HFFc6 (cell line): ENCODE measurements at regions not wholly inside any gene's neighbourhood (a gene's known extent, or its start where the extent isn't known, plus 50 kb on each side); places are given as distances from the start of the nearest gene placed in this dataset.

Experiments
- DNase-seq: peaks from one replicate; pipeline ENCODE4 v3.0.0-alpha.2; 2018
- H3K27ac Mint-ChIP-seq: 2 replicates; pipeline ENCODE4 v1.8.0; 2020; ENCODE audit warnings: mild to moderate bottlenecking, mixed read lengths
- H3K27me3 Mint-ChIP-seq: 2 replicates; pipeline ENCODE4 v1.8.0; 2021; ENCODE audit warnings: mild to moderate bottlenecking, moderate library complexity, mixed read lengths; ENCODE audit not compliant: insufficient read depth
- H3K36me3 Mint-ChIP-seq: 2 replicates; pipeline ENCODE4 v1.8.0; 2021; ENCODE audit warnings: low read depth, mixed read lengths
- H3K4me1 Mint-ChIP-seq: 2 replicates; pipeline ENCODE4 v1.8.0; 2020; ENCODE audit warnings: low read depth, mixed read lengths
- H3K4me3 Mint-ChIP-seq: 2 replicates; pipeline ENCODE4 v1.8.0; 2020; ENCODE audit warnings: mild to moderate bottlenecking, moderate library complexity, mixed read lengths
- H3K9me3 Mint-ChIP-seq: 2 replicates; pipeline ENCODE4 v1.8.0; 2020; ENCODE audit warnings: mild to moderate bottlenecking, mixed read lengths
- TF ChIP-seq, protein P1 (sequence below): fragments of 200-600 bp; sonication (generic); IDR thresholded peaks from 2 replicates; pipeline ENCODE4 v1.5.0; 2021; ENCODE audit warnings: antibody characterized with exemption, mild to moderate bottlenecking

DNA sequence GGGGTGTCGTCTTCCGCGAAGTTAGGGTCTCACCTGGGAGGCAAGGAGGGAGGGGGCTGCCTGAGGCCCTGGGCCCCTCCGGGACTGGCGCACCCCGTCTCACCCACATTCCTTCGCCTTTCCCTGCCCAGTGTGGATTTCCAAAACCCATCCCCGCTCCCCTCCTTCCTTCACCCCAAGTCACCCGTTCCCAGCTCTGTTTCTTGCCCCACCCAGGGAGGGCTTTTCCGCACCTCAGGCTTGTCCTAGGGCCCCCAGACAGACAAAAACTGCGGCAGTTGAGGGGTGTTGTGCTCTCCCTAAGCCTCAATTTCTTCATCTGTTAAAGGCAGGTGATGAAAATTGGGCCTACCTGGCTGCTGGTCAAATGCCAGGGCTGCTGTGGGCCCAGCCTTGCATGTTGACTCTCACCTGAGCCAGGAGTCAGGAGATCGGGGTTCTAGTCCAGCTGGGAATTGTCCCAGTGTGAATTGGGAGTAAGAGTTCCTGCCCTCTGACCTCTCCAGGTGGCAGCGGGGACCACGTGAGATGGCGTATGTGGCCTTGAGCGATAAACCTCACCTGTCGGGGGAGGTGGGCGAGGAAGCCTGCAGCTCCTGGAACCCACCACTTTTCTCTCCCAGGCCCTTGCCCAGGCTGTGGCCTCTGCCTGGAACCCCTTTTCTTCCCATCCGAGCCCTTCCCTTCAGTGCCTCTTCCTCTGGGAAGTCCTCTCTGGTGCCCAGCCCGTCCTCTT is 143.4 kb upstream of the IER5L start:
- Mint-ChIP-seq H3K36me3 (no peaks in the 10 kb centered on the region), H3K27ac (peak overlapping the region; percentile 21; the same call in 1 of the 2 replicates), H3K27me3 (peaks cover 1% of the 10 kb centered on the region), H3K9me3 (no peaks in the 10 kb centered on the region), H3K4me1 (peaks cover 47% of the 10 kb centered on the region), H3K4me3 (peak overlapping the region; percentile 57; the same call in 1 of the 2 replicates)
- TF ChIP-seq, protein P1, sequence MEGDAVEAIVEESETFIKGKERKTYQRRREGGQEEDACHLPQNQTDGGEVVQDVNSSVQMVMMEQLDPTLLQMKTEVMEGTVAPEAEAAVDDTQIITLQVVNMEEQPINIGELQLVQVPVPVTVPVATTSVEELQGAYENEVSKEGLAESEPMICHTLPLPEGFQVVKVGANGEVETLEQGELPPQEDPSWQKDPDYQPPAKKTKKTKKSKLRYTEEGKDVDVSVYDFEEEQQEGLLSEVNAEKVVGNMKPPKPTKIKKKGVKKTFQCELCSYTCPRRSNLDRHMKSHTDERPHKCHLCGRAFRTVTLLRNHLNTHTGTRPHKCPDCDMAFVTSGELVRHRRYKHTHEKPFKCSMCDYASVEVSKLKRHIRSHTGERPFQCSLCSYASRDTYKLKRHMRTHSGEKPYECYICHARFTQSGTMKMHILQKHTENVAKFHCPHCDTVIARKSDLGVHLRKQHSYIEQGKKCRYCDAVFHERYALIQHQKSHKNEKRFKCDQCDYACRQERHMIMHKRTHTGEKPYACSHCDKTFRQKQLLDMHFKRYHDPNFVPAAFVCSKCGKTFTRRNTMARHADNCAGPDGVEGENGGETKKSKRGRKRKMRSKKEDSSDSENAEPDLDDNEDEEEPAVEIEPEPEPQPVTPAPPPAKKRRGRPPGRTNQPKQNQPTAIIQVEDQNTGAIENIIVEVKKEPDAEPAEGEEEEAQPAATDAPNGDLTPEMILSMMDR: no peak
- no peak for DNase-seq

DNA sequence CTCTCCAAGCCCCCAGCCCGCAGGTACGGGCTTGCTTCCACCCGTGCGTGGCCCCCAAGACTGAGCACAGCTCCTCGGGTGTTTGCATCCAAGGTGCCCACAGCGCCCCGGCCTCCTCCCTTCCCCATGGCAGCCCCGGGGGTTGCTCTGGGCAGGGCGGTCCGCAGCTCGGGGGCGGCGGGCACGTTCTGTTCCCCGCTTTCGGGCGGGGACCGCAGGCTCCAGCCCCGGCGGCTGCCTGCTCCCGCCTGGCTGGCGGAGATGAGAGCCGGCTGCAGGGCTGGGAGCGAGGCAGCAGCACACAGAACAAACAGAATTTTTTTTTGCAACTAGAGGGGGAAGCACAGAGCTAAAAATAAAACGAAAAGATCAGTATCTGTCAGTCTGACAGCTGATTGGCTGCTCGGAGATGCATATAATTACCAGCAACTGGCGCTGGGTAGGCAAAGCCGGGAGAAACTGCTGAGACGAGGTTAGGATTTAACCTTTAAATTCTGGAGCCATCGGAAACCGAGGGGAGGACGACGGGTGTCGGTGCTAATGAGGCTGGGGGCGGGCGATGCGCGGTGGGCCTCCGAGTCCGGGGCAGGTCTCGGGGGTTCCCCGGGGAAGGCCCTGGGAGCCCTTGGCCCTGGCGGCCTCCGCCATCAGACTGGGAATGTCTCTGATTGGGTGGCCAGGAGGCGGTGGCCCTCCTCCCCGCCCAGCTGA is 142.7 kb upstream of the IER5L start:
- Mint-ChIP-seq H3K9me3 (no peaks in the 10 kb centered on the region), H3K4me1 (peaks cover 51% of the 10 kb centered on the region), H3K27me3 (peaks cover 1% of the 10 kb centered on the region), H3K36me3 (no peaks in the 10 kb centered on the region), H3K27ac (peak overlapping the region; percentile 89), H3K4me3 (peak overlapping the region; percentile 87)
- DNase-seq: peak; percentile 89
- TF ChIP-seq, protein P1: peak; percentile 61

DNA sequence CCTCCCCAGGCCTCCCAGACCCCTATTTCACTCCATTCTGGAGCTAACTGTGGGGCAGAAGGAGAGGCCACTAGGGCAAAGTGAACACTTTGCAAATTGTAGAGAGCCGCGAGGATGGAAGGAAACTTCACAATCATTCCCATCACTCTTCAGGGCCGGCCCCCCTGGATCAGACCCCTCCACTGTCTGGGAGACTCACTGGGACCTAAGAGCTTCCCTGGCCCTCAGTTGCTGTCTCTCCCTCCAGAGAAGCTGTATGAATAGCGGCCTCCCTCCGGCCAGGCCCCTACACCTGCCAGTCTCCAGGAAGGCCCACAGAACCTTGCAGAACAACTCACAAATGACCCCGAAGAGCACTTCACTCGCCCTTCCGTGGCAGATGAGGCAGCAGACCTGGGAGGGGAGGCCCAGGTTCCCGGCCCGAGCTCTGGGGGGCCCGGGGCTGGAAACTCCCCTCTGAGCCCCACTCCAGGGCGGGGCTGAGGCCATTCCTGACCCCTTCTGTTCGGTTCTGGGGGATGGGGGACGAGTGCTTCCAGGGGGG is 141.9 kb upstream of the IER5L start:
- Mint-ChIP-seq H3K27ac (no peak overlapping the region; the same call in 1 of the 2 replicates), H3K9me3 (no peaks in the 10 kb centered on the region), H3K4me1 (peaks cover 59% of the 10 kb centered on the region)

DNA sequence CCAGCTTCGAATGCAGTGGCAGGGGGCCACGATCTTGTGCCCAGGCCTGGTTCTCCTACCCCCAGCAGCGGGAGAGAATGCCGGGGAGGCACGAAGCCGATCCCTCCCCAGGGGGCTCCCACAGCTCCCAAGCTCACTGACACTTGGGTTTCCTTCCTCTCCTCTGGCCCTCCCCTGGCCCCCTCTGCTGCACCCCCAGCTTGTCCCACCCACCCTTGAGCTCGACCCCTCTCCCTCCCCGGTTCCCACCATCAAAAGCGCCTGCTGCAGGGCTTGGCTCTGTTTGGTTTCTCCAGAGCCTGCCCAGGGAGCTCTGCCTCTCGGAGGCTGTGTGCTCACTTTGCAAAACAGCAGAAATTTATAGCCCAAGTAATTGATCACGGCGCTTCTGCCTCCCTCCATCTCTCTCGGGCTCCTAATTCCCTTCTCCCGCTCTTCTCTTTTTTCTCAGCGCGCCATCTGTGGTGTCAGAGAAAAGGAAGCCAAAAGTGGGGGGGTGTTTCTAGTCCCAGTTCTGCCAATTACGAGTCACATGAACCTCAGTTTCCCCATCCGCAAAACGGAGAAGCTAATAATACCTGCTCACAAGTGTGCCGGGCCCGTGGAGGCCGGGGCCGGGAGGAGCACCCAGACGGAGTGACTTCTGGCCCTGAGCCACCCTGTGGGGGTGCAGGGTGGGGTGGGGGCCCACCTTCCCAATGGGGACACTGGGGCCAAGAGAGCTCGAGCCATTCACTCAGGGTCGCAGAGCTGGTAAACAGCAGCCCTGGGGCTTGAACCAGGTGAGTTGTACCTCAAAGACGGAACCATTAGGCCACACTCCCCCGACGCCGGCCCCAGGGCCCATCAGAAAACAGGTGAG is 141.2 kb upstream of the IER5L start:
- Mint-ChIP-seq H3K4me3 (no peak overlapping the region), H3K27me3 (peaks cover 1% of the 10 kb centered on the region), H3K4me1 (peaks cover 65% of the 10 kb centered on the region), H3K36me3 (no peaks in the 10 kb centered on the region), H3K9me3 (no peaks in the 10 kb centered on the region), H3K27ac (no peak overlapping the region)
- no peak for DNase-seq
- TF ChIP-seq, protein P1: no peak

More for the DNA sequence above, 141.9 kb upstream of the IER5L start:
- no peak for DNase-seq
- Mint-ChIP-seq H3K4me3 (peak overlapping the region; percentile 87; the same call in 1 of the 2 replicates), H3K36me3 (no peaks in the 10 kb centered on the region), H3K27me3 (peaks cover 1% of the 10 kb centered on the region)
- TF ChIP-seq, protein P1: no peak
